HFFc6 (cell line): ENCODE measurements at regions not wholly inside any gene's neighbourhood (a gene's known extent, or its start where the extent isn't known, plus 50 kb on each side); places are given as distances from the start of the nearest gene placed in this dataset.

Experiments used
- DNase-seq: peaks from one replicate; pipeline ENCODE4 v3.0.0-alpha.2; 2018
- H3K27ac Mint-ChIP-seq: 2 replicates; pipeline ENCODE4 v1.8.0; 2020; ENCODE audit warnings: mild to moderate bottlenecking, mixed read lengths
- H3K27me3 Mint-ChIP-seq: 2 replicates; pipeline ENCODE4 v1.8.0; 2021; ENCODE audit warnings: mild to moderate bottlenecking, moderate library complexity, mixed read lengths; ENCODE audit not compliant: insufficient read depth
- H3K36me3 Mint-ChIP-seq: 2 replicates; pipeline ENCODE4 v1.8.0; 2021; ENCODE audit warnings: low read depth, mixed read lengths
- H3K4me1 Mint-ChIP-seq: 2 replicates; pipeline ENCODE4 v1.8.0; 2020; ENCODE audit warnings: low read depth, mixed read lengths
- H3K4me3 Mint-ChIP-seq: 2 replicates; pipeline ENCODE4 v1.8.0; 2020; ENCODE audit warnings: mild to moderate bottlenecking, moderate library complexity, mixed read lengths
- H3K9me3 Mint-ChIP-seq: 2 replicates; pipeline ENCODE4 v1.8.0; 2020; ENCODE audit warnings: mild to moderate bottlenecking, mixed read lengths
- TF ChIP-seq, protein P1 (sequence below): fragments of 200-600 bp; sonication (generic); IDR thresholded peaks from 2 replicates; pipeline ENCODE4 v1.5.0; 2021; ENCODE audit warnings: antibody characterized with exemption, mild to moderate bottlenecking

DNA sequence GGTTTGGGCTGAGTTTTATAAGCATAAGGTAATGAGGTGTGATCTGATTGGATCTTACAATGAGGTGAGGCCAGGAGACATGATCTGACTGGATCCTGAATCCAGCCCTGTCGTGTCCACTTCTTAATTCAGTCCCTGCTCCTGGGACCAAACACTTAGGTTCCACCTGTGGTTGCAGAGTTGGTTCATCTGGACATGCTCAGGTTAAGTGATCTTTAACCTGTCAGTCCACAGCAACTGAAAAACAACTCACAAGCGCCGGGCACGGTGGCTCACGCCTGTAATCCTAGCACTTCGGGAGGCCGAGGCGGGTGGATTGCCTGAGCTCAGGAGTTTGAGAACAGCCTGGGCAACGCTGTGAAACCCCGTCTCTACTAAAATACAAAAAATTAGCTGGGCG lies 679.3 kb upstream of the ALCAM start:
- Mint-ChIP-seq H3K4me1 (no peaks in the 10 kb centered on the region), H3K27ac (no peak overlapping the region), H3K4me3 (no peak overlapping the region), H3K36me3 (peaks cover 9% of the 10 kb centered on the region; the same call in 1 of the 2 replicates), H3K27me3 (no peaks in the 10 kb centered on the region), H3K9me3 (peaks cover 10% of the 10 kb centered on the region)
- DNase-seq = no peak
- TF ChIP-seq, protein P1, sequence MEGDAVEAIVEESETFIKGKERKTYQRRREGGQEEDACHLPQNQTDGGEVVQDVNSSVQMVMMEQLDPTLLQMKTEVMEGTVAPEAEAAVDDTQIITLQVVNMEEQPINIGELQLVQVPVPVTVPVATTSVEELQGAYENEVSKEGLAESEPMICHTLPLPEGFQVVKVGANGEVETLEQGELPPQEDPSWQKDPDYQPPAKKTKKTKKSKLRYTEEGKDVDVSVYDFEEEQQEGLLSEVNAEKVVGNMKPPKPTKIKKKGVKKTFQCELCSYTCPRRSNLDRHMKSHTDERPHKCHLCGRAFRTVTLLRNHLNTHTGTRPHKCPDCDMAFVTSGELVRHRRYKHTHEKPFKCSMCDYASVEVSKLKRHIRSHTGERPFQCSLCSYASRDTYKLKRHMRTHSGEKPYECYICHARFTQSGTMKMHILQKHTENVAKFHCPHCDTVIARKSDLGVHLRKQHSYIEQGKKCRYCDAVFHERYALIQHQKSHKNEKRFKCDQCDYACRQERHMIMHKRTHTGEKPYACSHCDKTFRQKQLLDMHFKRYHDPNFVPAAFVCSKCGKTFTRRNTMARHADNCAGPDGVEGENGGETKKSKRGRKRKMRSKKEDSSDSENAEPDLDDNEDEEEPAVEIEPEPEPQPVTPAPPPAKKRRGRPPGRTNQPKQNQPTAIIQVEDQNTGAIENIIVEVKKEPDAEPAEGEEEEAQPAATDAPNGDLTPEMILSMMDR = no peak

DNA sequence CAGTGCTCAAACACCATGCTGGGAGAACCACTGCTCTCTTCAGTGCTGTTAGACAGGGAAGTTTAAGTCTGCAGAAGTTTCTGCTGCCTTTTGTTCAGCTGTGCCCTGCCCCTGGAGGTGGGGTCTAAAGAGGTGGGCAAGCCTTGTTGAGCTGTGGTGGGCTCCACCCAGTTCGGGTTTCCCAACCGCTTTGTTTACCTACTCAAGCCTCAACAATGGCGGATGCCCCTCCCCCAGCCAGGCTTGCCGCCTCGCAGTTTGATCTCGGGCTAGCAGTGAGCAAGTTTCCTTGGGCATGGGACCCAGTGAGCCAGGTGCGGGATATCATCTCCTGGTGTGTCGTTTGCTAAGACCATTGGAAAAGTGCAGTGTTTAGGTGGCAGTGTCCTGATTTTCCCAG lies 670.2 kb upstream of the ALCAM start:
- TF ChIP-seq, protein P1 = no peak
- Mint-ChIP-seq H3K4me1 (no peaks in the 10 kb centered on the region), H3K36me3 (peaks cover 9% of the 10 kb centered on the region; the same call in 1 of the 2 replicates), H3K27ac (no peak overlapping the region), H3K4me3 (no peak overlapping the region), H3K9me3 (peaks cover 6% of the 10 kb centered on the region), H3K27me3 (0 out of 2 replicates have a peak, but pooled peaks cover 2% of the 10 kb centered on the region)
- no peak for DNase-seq

DNA sequence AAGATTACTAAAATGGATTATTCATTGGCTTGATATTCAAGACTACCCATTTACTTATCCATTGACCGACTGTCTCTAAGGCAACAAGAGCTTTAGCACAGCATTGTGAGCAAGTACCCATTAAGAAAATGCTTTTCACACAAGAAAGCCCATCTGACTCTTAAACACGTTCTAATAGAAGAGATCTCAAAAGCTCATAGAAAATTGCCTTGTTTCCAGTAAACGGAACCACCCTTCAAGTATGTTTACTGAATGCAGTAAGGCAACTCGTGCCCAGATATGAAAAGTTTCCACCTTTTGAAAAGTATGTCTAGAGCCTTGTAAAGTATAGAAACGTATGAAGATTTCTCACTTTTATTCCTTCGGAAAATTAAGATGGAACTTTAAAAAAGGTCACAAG lies 655.3 kb upstream of the ALCAM start:
- Mint-ChIP-seq H3K9me3 (no peaks in the 10 kb centered on the region), H3K4me3 (no peak overlapping the region), H3K36me3 (no peaks in the 10 kb centered on the region), H3K27ac (no peak overlapping the region), H3K27me3 (no peaks in the 10 kb centered on the region), H3K4me1 (no peaks in the 10 kb centered on the region)
- no peak for DNase-seq
- TF ChIP-seq, protein P1 = no peak

DNA sequence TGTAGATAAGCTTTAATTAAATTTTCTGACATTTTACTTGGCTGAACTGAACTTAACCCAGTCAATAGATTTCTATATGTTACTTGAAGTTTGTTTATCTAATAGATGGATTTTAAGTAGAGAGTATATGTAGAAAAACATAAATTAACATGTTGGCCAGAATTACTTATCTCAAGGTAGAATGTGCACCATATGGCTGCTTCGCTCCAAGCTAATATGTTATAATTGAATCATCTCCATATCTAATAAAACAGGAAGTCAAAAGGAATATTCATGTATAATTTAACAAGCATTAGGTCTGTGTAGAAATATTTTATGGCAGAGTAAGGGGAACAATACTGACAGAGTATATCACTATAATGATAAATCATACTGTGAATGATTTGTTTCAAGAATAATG lies 650.7 kb upstream of the ALCAM start:
- no peaks in the 10 kb centered on the region for H3K27me3 Mint-ChIP-seq
- no peak overlapping the region for H3K4me3 Mint-ChIP-seq
- no peak for DNase-seq
- peaks cover 7% of the 10 kb centered on the region; the same call in 1 of the 2 replicates for H3K4me1 Mint-ChIP-seq
- TF ChIP-seq, protein P1 = no peak
- no peaks in the 10 kb centered on the region for H3K36me3 Mint-ChIP-seq
- no peaks in the 10 kb centered on the region for H3K9me3 Mint-ChIP-seq
- no peak overlapping the region for H3K27ac Mint-ChIP-seq

DNA sequence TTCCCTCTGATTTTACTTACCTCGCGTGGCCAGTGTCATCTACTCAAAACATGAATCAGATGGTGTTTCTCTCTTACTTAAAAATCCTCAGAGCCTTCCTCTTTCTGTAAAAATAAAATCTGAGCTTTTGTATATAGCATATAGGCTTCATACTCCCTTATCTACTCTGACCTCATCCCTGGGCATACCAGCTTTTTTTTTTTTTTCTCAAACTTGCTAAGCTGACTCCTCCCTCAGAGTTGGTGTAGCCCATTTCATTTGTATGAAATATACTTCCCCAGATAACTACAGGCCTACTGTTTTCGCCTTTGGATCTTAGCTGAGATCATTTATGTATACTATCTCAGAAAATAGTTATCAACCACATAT lies 648.9 kb upstream of the ALCAM start:
- H3K4me3 Mint-ChIP-seq = no peak overlapping the region
- TF ChIP-seq, protein P1 = no peak
- H3K36me3 Mint-ChIP-seq = peaks cover 5% of the 10 kb centered on the region
- H3K27me3 Mint-ChIP-seq = no peaks in the 10 kb centered on the region
- peaks cover 7% of the 10 kb centered on the region; the same call in 1 of the 2 replicates for H3K4me1 Mint-ChIP-seq
- DNase-seq = no peak
- H3K9me3 Mint-ChIP-seq = no peaks in the 10 kb centered on the region
- H3K27ac Mint-ChIP-seq = no peak overlapping the region

DNA sequence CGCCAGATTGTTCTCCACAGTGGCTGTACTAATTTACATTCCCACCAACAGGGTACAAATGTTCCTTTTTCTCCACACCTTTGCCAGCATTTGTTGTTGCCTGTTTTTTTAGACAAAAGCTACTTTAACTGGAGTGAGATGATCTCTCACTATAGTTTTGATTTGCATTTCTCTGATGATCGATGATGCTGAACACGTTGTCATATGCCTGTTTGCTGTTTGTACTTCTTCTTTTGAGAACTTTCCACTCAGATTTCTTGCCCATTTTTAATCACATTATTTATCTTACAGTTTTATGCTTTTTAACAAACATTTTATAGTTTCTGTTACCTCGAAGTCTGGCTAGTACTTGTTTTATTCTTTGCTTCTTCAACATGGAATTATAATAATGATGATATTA lies 643.7 kb upstream of the ALCAM start:
- peaks cover 9% of the 10 kb centered on the region for H3K36me3 Mint-ChIP-seq
- H3K4me1 Mint-ChIP-seq = peaks cover 8% of the 10 kb centered on the region
- H3K27me3 Mint-ChIP-seq = no peaks in the 10 kb centered on the region
- TF ChIP-seq, protein P1 = no peak
- H3K27ac Mint-ChIP-seq = no peak overlapping the region
- H3K9me3 Mint-ChIP-seq = no peaks in the 10 kb centered on the region
- H3K4me3 Mint-ChIP-seq = no peak overlapping the region
- no peak for DNase-seq
